H9 (cell line): ENCODE measurements at regions not wholly inside any gene's neighbourhood (a gene's known extent, or its start where the extent isn't known, plus 50 kb on each side); places are given as distances from the start of the nearest gene placed in this dataset.
A peak's percentile ranks its signal among the peaks of the same experiment; 100 is the strongest.

ENCODE experiments used
- DNase-seq: peaks from one replicate; pipeline ENCODE4 v3.0.0-alpha.2; 2017
- H2AFZ ChIP-seq: one replicate; pipeline ENCODE4 v1.6.1; 2013; ENCODE audit warnings: mild to moderate bottlenecking, low read length, control low read depth, moderate library complexity
- H2AK5ac ChIP-seq: 2 replicates; pipeline ENCODE4 v1.6.1; 2013; ENCODE audit warnings: low read length, control low read depth, mixed read lengths; ENCODE audit not compliant: insufficient read length
- H2BK120ac ChIP-seq: one replicate; pipeline ENCODE4 v1.6.1; 2013; ENCODE audit warnings: low read depth, mild to moderate bottlenecking, low read length, control low read depth, inconsistent platforms; ENCODE audit not compliant: poor library complexity, severe bottlenecking
- H2BK12ac ChIP-seq: 2 replicates; pipeline ENCODE4 v1.6.1; 2013; ENCODE audit warnings: low read length, control low read depth, mixed read lengths, low read depth; ENCODE audit not compliant: insufficient read length
- H2BK15ac ChIP-seq: 2 replicates; pipeline ENCODE4 v1.6.1; 2013; ENCODE audit warnings: low read depth, low read length, control low read depth
- H2BK20ac ChIP-seq: one replicate; pipeline ENCODE4 v1.6.1; 2013; ENCODE audit warnings: low read depth, mild to moderate bottlenecking, low read length, control low read depth, inconsistent platforms; ENCODE audit not compliant: poor library complexity, severe bottlenecking
- H2BK5ac ChIP-seq: 2 replicates; pipeline ENCODE4 v1.6.1; 2013; ENCODE audit warnings: low read length, control low read depth, mixed read lengths; ENCODE audit not compliant: insufficient read length
- H3K14ac ChIP-seq: 2 replicates; pipeline ENCODE4 v1.6.1; 2013; ENCODE audit warnings: low read length, control low read depth; ENCODE audit not compliant: insufficient read depth
- H3K18ac ChIP-seq: 2 replicates; pipeline ENCODE4 v1.6.1; 2013; ENCODE audit warnings: low read depth, mild to moderate bottlenecking, mixed read lengths, low read length, control low read depth; ENCODE audit not compliant: insufficient read length
- H3K23ac ChIP-seq: 2 replicates; pipeline ENCODE4 v1.6.1; 2013; ENCODE audit warnings: low read length, control low read depth, mixed read lengths, low read depth; ENCODE audit not compliant: insufficient read length
- H3K23me2 ChIP-seq: 2 replicates; pipeline ENCODE4 v1.6.1; 2013; ENCODE audit warnings: low read depth, mild to moderate bottlenecking, mixed read lengths, low read length, control low read depth; ENCODE audit not compliant: insufficient read length, poor library complexity, severe bottlenecking
- H3K27ac ChIP-seq: 2 replicates; pipeline ENCODE4 v1.5.1; 2013; ENCODE audit warnings: low read length, control low read depth, mixed read lengths, low read depth; ENCODE audit not compliant: insufficient read length
- H3K27me3 ChIP-seq: 2 replicates; pipeline ENCODE4 v1.6.1; 2013; ENCODE audit warnings: low read length, control low read depth, inconsistent platforms; ENCODE audit not compliant: insufficient read depth
- H3K4ac ChIP-seq: 2 replicates; pipeline ENCODE4 v1.6.1; 2013; ENCODE audit warnings: low read depth, mild to moderate bottlenecking, control low read depth, inconsistent platforms, low read length, moderate library complexity
- H3K4me1 ChIP-seq: 2 replicates; pipeline ENCODE4 v1.6.1; 2013; ENCODE audit warnings: low read length, control low read depth, inconsistent platforms; ENCODE audit not compliant: insufficient read depth
- H3K4me2 ChIP-seq: 2 replicates; pipeline ENCODE4 v1.6.1; 2013; ENCODE audit warnings: low read length, control low read depth, mixed read lengths; ENCODE audit not compliant: insufficient read length, insufficient read depth
- H3K56ac ChIP-seq: 2 replicates; pipeline ENCODE4 v1.6.1; 2013; ENCODE audit warnings: low read depth, mild to moderate bottlenecking, mixed read lengths, low read length, control low read depth; ENCODE audit not compliant: insufficient read length
- H3K79me1 ChIP-seq: 2 replicates; pipeline ENCODE4 v1.6.1; 2013; ENCODE audit warnings: low read depth, mild to moderate bottlenecking, moderate library complexity, low read length, control low read depth, inconsistent platforms; ENCODE audit not compliant: insufficient read depth, poor library complexity, severe bottlenecking
- H3K79me2 ChIP-seq: 2 replicates; pipeline ENCODE4 v1.6.1; 2013; ENCODE audit warnings: low read length, control low read depth, inconsistent platforms; ENCODE audit not compliant: insufficient read depth
- H3K9ac ChIP-seq: 2 replicates; pipeline ENCODE4 v1.6.1; 2013; ENCODE audit warnings: low read length, control low read depth, mixed read lengths; ENCODE audit not compliant: insufficient read length; ENCODE audit errors: extremely low read depth
- H3K9me3 ChIP-seq: one replicate; pipeline ENCODE4 v1.6.1; 2013; ENCODE audit warnings: low read depth, low read length, inconsistent platforms; ENCODE audit not compliant: control insufficient read depth
- H3T11ph ChIP-seq: one replicate; pipeline ENCODE4 v1.6.1; 2013; ENCODE audit warnings: mild to moderate bottlenecking, low read length, control low read depth, inconsistent platforms
- H4K20me1 ChIP-seq: one replicate; pipeline ENCODE4 v1.6.1; 2013; ENCODE audit not compliant: control insufficient read depth, insufficient read length, insufficient read depth
- H4K5ac ChIP-seq: 2 replicates; pipeline ENCODE4 v1.6.1; 2013; ENCODE audit warnings: low read depth, mild to moderate bottlenecking, mixed read lengths, low read length, control low read depth; ENCODE audit not compliant: insufficient read length
- H4K8ac ChIP-seq: replicated peaks from 2 replicates; pipeline ENCODE4 v1.6.1; 2013; ENCODE audit warnings: low read length, control low read depth, mixed read lengths, low read depth; ENCODE audit not compliant: insufficient read length
- H4K91ac ChIP-seq: 2 replicates; pipeline ENCODE4 v1.6.1; 2013; ENCODE audit warnings: low read depth, mild to moderate bottlenecking, moderate library complexity, mixed read lengths, low read length, control low read depth; ENCODE audit not compliant: insufficient read length
- H3K27ac Mint-ChIP-seq, 3 experiments: 2 replicates in 2 of 3; 3 replicates in 1 of 3; pipeline ENCODE4 v1.8.0; 2020 to 2021; ENCODE audit warnings: mixed read lengths in 3 of 3, mild to moderate bottlenecking in 1 of 3, moderate library complexity in 1 of 3
- H3K27me3 Mint-ChIP-seq: 2 replicates; pipeline ENCODE4 v1.8.0; 2021; ENCODE audit warnings: low read depth, mild to moderate bottlenecking, moderate library complexity, mixed read lengths
- H3K36me3 Mint-ChIP-seq, 3 experiments: 2 replicates in 2 of 3; 3 replicates in 1 of 3; pipeline ENCODE4 v1.8.0; 2020 to 2021; ENCODE audit warnings: low read depth in 3 of 3, mixed read lengths in 3 of 3; ENCODE audit not compliant: insufficient read depth in 1 of 3
- H3K4me1 Mint-ChIP-seq, 2 experiments: 2 replicates each; pipeline ENCODE4 v1.8.0; 2020; ENCODE audit warnings: mixed read lengths in 2 of 2
- H3K4me3 Mint-ChIP-seq, 2 experiments: 2 replicates in 1 of 2; 3 replicates in 1 of 2; pipeline ENCODE4 v1.8.0; 2020 to 2021; ENCODE audit warnings: mild to moderate bottlenecking in 2 of 2, mixed read lengths in 2 of 2, moderate library complexity in 1 of 2
- H3K9me3 Mint-ChIP-seq, 2 experiments: 2 replicates in 1 of 2; 3 replicates in 1 of 2; pipeline ENCODE4 v1.8.0; 2020; ENCODE audit warnings: mild to moderate bottlenecking in 2 of 2, mixed read lengths in 2 of 2, moderate library complexity in 1 of 2
- CTCF ChIP-seq: fragments of 200-600 bp; sonication (generic); conservative IDR thresholded peaks from 3 replicates; pipeline ENCODE4 v1.8.0; 2021; ENCODE audit warnings: antibody characterized with exemption, mild to moderate bottlenecking
- WGBS: extraction: QIAGEN DNeasy Blood & Tissue Kit; methylation state at CpG from one replicate; pipeline ENCODE4 v1.1.7; 2013; ENCODE audit warnings: missing lambda C conversion rate, low lambda C conversion rate, mixed read lengths; ENCODE audit not compliant: insufficient read length; ENCODE audit errors: extremely low coverage; 5-methylcytosine and 5-hydroxymethylcytosine counted together

DNA sequence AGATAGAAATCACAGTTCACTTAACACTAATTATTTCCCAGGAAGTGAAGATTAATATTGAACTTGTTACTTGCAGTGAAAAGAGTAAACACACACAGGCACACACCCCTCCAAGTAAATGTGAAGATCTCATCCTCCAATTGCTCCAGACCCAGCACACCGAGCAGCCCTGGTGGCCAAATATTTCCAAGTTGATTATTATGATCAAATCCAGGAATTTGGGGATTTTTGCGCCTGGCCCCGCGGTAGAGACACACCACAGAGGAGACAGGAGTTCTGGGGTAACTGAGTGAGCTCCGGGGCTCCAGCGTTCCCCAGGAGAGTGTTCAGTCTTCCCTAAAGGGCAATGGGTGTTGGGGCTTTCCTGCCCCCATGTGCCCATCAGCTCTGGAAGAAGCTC is 431.5 kb downstream of the BCL11B start:
- Histone ChIP-seq H3T11ph (no peak overlapping the region), H3K79me2 (no peaks in the 10 kb centered on the region), H2AFZ (no peak overlapping the region), H3K4me2 (no peak overlapping the region), H3K79me1 (no peaks in the 10 kb centered on the region), H3K27me3 (no peaks in the 10 kb centered on the region), H3K9me3 (no peaks in the 10 kb centered on the region), H3K4ac (no peak overlapping the region), H2BK12ac (no peak overlapping the region), H4K8ac (no peak overlapping the region), H3K23ac (no peak overlapping the region), H2BK5ac (no peak overlapping the region), H3K18ac (no peak overlapping the region), H3K9ac (no peak overlapping the region), H4K5ac (no peak overlapping the region), H2BK120ac (no peak overlapping the region), H4K20me1 (no peaks in the 10 kb centered on the region), H2AK5ac (no peak overlapping the region), H3K23me2 (no peaks in the 10 kb centered on the region), H3K27ac (no peak overlapping the region), H3K14ac (no peak overlapping the region), H3K4me1 (no peaks in the 10 kb centered on the region), H2BK15ac (no peak overlapping the region), H3K56ac (no peak overlapping the region), H2BK20ac (no peak overlapping the region), H4K91ac (no peak overlapping the region)
- Mint-ChIP-seq H3K36me3 (peaks cover 0 to 3% (median 2%) of the 10 kb centered on the region in 3 experiments; a peak in 3 of 7 replicates), H3K27ac (peak overlapping the region in 1 of 3 experiments; percentile 3; a peak in 1 of 7 replicates), H3K27me3 (peaks cover 6% of the 10 kb centered on the region), H3K4me3 (no peak overlapping the region; a peak in 1 of 5 replicates), H3K9me3 (peaks cover 9 to 13% of the 10 kb centered on the region in 2 experiments), H3K4me1 (no peaks in the 10 kb centered on the region)
- no peak for DNase-seq
- WGBS = no CpG with 5 or more reads among the region's 6 CpGs
- no peak for TF ChIP-seq CTCF
